SK-N-SH (cell line): ENCODE measurements at regions not wholly inside any gene's neighbourhood (a gene's known extent, or its start where the extent isn't known, plus 50 kb on each side); places are given as distances from the start of the nearest gene placed in this dataset.

Source experiments
- CTCF ChIA-PET: fragments of 300-600, 350-600 bp; formaldehyde crosslinking; extraction: SDS; loops from one replicate; lab custom pipeline; 2021; lab: Yijun Ruan, JAX
- POLR2A ChIA-PET: fragments of 350-600 bp; sonication (Branson Sonifier 250); formaldehyde crosslinking; extraction: SDS; loops from one replicate; lab custom pipeline; 2020; ENCODE audit warnings: antibody characterized with exemption, inconsistent platforms; lab: Yijun Ruan, JAX
- DNase-seq: peaks from one replicate; pipeline ENCODE4 v3.0.0; 2012
- H2AFZ ChIP-seq: fragments of 200-600 bp; sonication (generic); 2 replicates; pipeline ENCODE4 v1.8.1; 2016; ENCODE audit warnings: antibody characterized with exemption, mild to moderate bottlenecking, low read depth
- H3F3A ChIP-seq: fragments of 200-600 bp; sonication (generic); replicated peaks from 2 replicates; pipeline ENCODE3; 2016; ENCODE audit warnings: antibody characterized with exemption, mild to moderate bottlenecking; ENCODE audit not compliant: insufficient read depth
- H3K27ac ChIP-seq, 2 experiments: fragments of 200-500 bp in 1 of 2; fragments of 200-600 bp in 1 of 2; sonication (Bioruptor generic) in 1 of 2; sonication (generic), shearing (Covaris generic) in 1 of 2; 2 replicates each; pipeline versions ENCODE4 v1.5.1 to v1.6.1; 2014 to 2016; ENCODE audit warnings: low read depth in 2 of 2, inconsistent platforms in 1 of 2, low read length in 1 of 2, mild to moderate bottlenecking in 1 of 2, mixed read lengths in 1 of 2
- H3K27me3 ChIP-seq: fragments of 200-600 bp; sonication (generic), shearing (Covaris generic); 2 replicates; pipeline ENCODE4 v1.6.1; 2016; ENCODE audit warnings: mixed run types; ENCODE audit not compliant: insufficient read depth
- H3K36me3 ChIP-seq, 2 experiments: fragments of 200-500 bp in 1 of 2; fragments of 200-600 bp in 1 of 2; sonication (Bioruptor generic) in 1 of 2; sonication (generic) in 1 of 2; replicated peaks in 1 of 2; 2 replicates each; pipeline versions ENCODE3 to v1.5.1; 2014 to 2016; ENCODE audit warnings: low read length in 1 of 2, mild to moderate bottlenecking in 1 of 2; ENCODE audit not compliant: insufficient read depth in 2 of 2, control insufficient read depth in 1 of 2
- H3K4me1 ChIP-seq, 2 experiments: fragments of 200-500 bp in 1 of 2; fragments of 200-600 bp in 1 of 2; sonication (Bioruptor generic) in 1 of 2; sonication (generic), shearing (Covaris generic) in 1 of 2; 2 replicates each; pipeline versions ENCODE4 v1.5.1 to v1.6.1; 2014 to 2016; ENCODE audit warnings: low read depth in 1 of 2, low read length in 1 of 2, mixed run types in 1 of 2; ENCODE audit not compliant: insufficient read depth in 2 of 2, control insufficient read depth in 1 of 2
- H3K4me2 ChIP-seq: fragments of 200-600 bp; sonication (generic), shearing (Covaris generic); 2 replicates; pipeline ENCODE4 v1.6.1; 2017; ENCODE audit warnings: mixed run types
- H3K4me3 ChIP-seq, 2 experiments: fragments of 200-500 bp in 1 of 2; fragments of 200-600 bp in 1 of 2; sonication (Bioruptor generic) in 1 of 2; sonication (generic), shearing (Covaris generic) in 1 of 2; 2 replicates each; pipeline versions ENCODE4 v1.5.1 to v1.8.1; 2014 to 2016; ENCODE audit warnings: low read depth in 2 of 2, inconsistent platforms in 1 of 2, low read length in 1 of 2, mild to moderate bottlenecking in 1 of 2, mixed read lengths in 1 of 2, moderate library complexity in 1 of 2
- H3K79me2 ChIP-seq: fragments of 200-600 bp; sonication (generic); 2 replicates; pipeline ENCODE4 v1.8.1; 2017; ENCODE audit warnings: mild to moderate bottlenecking; ENCODE audit not compliant: insufficient read depth
- H3K9ac ChIP-seq: fragments of 200-600 bp; sonication (generic); 2 replicates; pipeline ENCODE4 v1.6.1; 2017; ENCODE audit warnings: mixed run types
- H3K9me2 ChIP-seq: fragments of 200-600 bp; sonication (generic); 2 replicates; pipeline ENCODE4 v1.6.1; 2017; ENCODE audit warnings: mixed run types
- H3K9me3 ChIP-seq: fragments of 200-600 bp; sonication (generic); 2 replicates; pipeline ENCODE4 v1.6.1; 2017; ENCODE audit warnings: mixed run types, mild to moderate bottlenecking, moderate library complexity
- H4K20me1 ChIP-seq: fragments of 200-600 bp; sonication (generic); 2 replicates; pipeline ENCODE4 v1.6.1; 2017; ENCODE audit warnings: mild to moderate bottlenecking, mixed run types; ENCODE audit not compliant: insufficient read depth
- CHD2 ChIP-seq: fragments of 150-350 bp; IDR thresholded peaks from 2 replicates; pipeline ENCODE4 v1.6.1; 2018; ENCODE audit warnings: low read length; ENCODE audit not compliant: partially characterized antibody
- FOSL2 ChIP-seq: IDR thresholded peaks from 2 replicates; pipeline ENCODE4 v1.4.0; 2012; ENCODE audit warnings: low read depth, mild to moderate bottlenecking, moderate library complexity, borderline replicate concordance
- GABPA ChIP-seq: IDR thresholded peaks from 2 replicates; pipeline ENCODE4 v1.4.0; 2012; ENCODE audit warnings: low read depth, mild to moderate bottlenecking
- GATA2 ChIP-seq: sonication (generic); formaldehyde crosslinking; IDR thresholded peaks from 2 replicates; pipeline ENCODE4 v1.5.0; 2020; ENCODE audit warnings: mild to moderate bottlenecking, missing genetic modification reagents
- NRF1 ChIP-seq: IDR thresholded peaks from 2 replicates; pipeline ENCODE4 v1.6.1; 2012; ENCODE audit warnings: low read depth, mild to moderate bottlenecking, low read length
- REST ChIP-seq: IDR thresholded peaks from 2 replicates; pipeline ENCODE4 v1.6.1; 2012; ENCODE audit warnings: mild to moderate bottlenecking, low read depth, low read length, moderate library complexity
- SMC3 ChIP-seq: IDR thresholded peaks from 2 replicates; pipeline ENCODE4 v1.6.1; 2012; ENCODE audit warnings: low read depth, low read length, improper control_type of control experiment
- YY1 ChIP-seq: IDR thresholded peaks from 2 replicates; pipeline ENCODE4 v1.4.0; 2012; ENCODE audit warnings: low read depth, mild to moderate bottlenecking
- WGBS: methylation state at CpG from one replicate; pipeline ENCODE4 v1.1.6; 2017; ENCODE audit warnings: low lambda C conversion rate; 5-methylcytosine and 5-hydroxymethylcytosine counted together
- TF ChIP-seq, protein P1 (sequence below): fragments of 150-350 bp; IDR thresholded peaks from 2 replicates; pipeline ENCODE4 v1.6.1; 2017; ENCODE audit warnings: antibody characterized with exemption, low read length, low read depth, borderline replicate concordance
- TF ChIP-seq, protein P2 (sequence below): fragments of 150-350 bp; IDR thresholded peaks from 2 replicates; pipeline ENCODE4 v1.6.1; 2016; ENCODE audit warnings: mild to moderate bottlenecking, low read depth, low read length

GRCh38 chr9:8158574-8158973 is 359.0 kb upstream of the DMAC1 start:
- Histone ChIP-seq H3K36me3 (no peaks in the 10 kb centered on the region), H3K9me2 (no peaks in the 10 kb centered on the region), H3K79me2 (no peaks in the 10 kb centered on the region), H3K4me2 (no peak overlapping the region), H3F3A (no peaks in the 10 kb centered on the region), H2AFZ (no peak overlapping the region), H4K20me1 (no peaks in the 10 kb centered on the region), H3K4me1 (no peaks in the 10 kb centered on the region), H3K27ac (no peak overlapping the region), H3K9me3 (no peaks in the 10 kb centered on the region), H3K4me3 (no peak overlapping the region), H3K27me3 (no peaks in the 10 kb centered on the region), H3K9ac (no peak overlapping the region)
- POLR2A ChIA-PET = no interaction called here
- CTCF ChIA-PET = interaction anchor here (0.6 kb wide), 1 partner anchor 644 kb away, joined by 3 read pairs; no protein-coding TSS in a partner anchor
- no peak for TF ChIP-seq YY1
- TF ChIP-seq REST = no peak
- TF ChIP-seq GATA2 (CRISPR knock-in tag) = no peak
- TF ChIP-seq GABPA = no peak
- no peak for DNase-seq
- 17% methylated on average over 2 of the region's 2 CpGs for WGBS

- Histone ChIP-seq H3K27me3 (no peaks in the 10 kb centered on the region), H3F3A (no peaks in the 10 kb centered on the region), H3K9me2 (no peaks in the 10 kb centered on the region), H3K9me3 (no peaks in the 10 kb centered on the region), H3K36me3 (no peaks in the 10 kb centered on the region), H3K4me1 (no peaks in the 10 kb centered on the region), H3K27ac (no peak overlapping the region), H3K4me3 (no peak overlapping the region), H2AFZ (no peak overlapping the region), H3K79me2 (no peaks in the 10 kb centered on the region), H3K9ac (no peak overlapping the region), H3K4me2 (no peak overlapping the region), H4K20me1 (no peaks in the 10 kb centered on the region)
- POLR2A ChIA-PET = no interaction called here
- 31% methylated on average over 3 of the region's 3 CpGs for WGBS
- TF ChIP-seq, protein P1, sequence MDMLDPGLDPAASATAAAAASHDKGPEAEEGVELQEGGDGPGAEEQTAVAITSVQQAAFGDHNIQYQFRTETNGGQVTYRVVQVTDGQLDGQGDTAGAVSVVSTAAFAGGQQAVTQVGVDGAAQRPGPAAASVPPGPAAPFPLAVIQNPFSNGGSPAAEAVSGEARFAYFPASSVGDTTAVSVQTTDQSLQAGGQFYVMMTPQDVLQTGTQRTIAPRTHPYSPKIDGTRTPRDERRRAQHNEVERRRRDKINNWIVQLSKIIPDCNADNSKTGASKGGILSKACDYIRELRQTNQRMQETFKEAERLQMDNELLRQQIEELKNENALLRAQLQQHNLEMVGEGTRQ = no peak
- no peak for TF ChIP-seq NRF1
- TF ChIP-seq FOSL2 = no peak
- no peak for TF ChIP-seq YY1
- no peak for TF ChIP-seq CHD2
- TF ChIP-seq, protein P2, sequence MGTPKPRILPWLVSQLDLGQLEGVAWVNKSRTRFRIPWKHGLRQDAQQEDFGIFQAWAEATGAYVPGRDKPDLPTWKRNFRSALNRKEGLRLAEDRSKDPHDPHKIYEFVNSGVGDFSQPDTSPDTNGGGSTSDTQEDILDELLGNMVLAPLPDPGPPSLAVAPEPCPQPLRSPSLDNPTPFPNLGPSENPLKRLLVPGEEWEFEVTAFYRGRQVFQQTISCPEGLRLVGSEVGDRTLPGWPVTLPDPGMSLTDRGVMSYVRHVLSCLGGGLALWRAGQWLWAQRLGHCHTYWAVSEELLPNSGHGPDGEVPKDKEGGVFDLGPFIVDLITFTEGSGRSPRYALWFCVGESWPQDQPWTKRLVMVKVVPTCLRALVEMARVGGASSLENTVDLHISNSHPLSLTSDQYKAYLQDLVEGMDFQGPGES = no peak
- TF ChIP-seq REST = no peak
- TF ChIP-seq SMC3 = no peak
- DNase-seq = no peak
- CTCF ChIA-PET = no interaction called here
Measured at GRCh38 chr9:8157683-8158324, 358.2 kb upstream of the DMAC1 start.
